ENCODE measurements at regions not wholly inside any gene's neighbourhood (a gene's known extent, or its start where the extent isn't known, plus 50 kb on each side); places are given as distances from the start of the nearest gene placed in this dataset.

DNA sequence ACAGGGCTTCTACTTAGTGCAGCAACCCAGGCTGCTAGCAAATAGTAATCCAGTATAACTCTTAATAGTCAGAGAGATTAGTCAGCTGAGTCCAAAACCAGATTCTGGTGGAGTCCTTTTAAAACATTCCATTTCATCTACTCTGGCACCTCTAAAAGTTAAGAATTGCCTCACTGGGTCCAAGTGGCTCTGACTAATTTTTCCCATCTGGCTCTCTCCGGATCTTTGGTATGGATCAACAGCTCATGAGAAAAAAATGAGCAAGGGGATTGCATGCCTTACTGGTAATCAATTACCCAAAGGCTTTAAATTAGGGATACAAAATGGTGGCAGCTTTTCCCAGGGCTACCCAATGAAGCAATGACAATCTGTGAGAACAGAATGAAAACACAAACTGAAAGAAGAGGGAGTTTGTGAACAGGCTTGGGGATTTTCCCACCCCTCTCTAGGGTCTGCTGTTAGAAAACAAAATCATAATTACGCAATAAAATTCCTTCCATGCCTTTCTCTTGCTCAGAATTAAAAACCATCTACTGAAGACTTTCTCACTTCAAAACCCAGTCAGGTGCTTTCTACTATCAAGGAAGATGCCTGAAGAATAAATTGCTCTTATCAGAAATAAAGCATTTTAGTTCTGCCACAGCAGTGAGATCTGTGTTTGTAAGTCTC, 84.6 kb upstream of the PMFBP1 start:
- DNase-seq = no peak

DNA sequence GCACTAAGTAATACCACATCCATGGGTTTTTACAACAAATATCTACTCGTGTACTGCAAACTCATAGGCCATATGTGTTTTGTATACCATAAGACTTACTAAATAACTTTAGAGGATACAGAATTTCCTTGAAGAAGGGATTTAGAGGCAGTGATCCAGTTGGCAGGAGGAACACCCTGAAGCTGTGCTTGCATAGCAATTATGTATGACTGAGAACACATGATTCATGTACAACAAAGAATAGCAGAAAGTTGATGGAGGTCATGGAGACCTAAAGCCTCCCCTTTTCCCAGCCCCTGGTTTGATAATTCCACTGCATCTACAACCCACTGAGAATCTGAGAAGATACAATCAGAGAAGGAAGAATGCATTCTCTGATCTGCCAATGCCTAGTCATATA, 83.8 kb upstream of the PMFBP1 start:
- no peak for DNase-seq

DNA sequence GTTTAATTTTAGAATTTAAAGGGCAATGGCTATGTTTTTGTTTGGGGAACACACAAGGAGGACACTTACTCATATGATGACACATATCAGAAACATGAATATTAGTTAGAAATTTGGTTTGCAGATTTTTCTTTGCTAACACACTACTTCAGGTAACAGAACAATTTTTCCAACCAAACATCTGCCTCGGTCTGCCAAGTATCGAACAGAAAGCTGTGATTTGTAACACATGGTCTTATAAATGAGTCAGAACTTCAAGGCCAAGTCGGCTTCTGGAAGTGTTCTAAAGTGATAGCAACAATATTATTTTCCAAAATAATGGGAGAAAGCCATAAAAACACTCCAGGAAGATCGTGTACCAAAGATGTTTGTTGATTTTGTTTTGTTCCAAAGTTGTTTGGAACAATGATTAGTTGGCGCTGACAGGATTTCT, 75.9 kb upstream of the PMFBP1 start:
- DNase-seq = no peak

DNA sequence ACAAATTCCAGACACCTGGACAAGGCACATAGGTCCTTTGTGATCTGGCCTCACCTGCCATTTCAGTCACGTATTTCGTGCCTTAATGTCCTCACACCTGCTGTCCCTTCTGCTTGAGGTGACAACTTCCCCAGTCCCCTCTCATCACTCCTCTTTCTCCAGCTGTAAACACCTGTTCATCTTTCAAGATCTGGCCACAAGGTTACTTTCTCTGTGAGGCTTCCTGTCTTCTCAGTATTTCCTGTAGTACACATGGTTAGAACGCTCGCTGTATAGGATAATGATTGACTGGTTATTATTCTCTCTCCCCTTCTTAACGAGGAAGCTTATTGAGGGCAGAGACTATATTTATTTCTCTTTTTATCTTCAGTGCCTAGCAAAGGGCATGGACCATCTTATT, 74.5 kb upstream of the PMFBP1 start:
- no peak for DNase-seq

DNA sequence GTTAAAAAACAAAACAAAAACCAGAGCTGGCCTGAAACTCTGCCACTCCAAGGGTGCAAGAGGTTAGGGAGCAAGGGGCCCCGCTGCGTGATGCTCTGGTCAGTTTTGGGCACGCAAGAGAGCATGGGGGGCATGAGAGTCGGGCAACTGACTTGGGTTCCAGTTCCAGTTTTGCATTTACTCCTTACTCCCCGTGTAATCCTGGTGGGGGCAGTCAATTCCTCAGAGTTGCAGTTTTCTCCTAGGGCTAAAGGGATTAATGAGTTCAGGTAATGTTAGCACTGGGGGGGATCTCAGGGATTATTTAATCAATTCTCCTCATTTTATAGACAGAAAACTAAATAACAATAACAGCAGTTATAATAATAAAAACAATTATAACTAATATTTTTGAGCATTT, 72.9 kb upstream of the PMFBP1 start:
- no peak for DNase-seq

DNA sequence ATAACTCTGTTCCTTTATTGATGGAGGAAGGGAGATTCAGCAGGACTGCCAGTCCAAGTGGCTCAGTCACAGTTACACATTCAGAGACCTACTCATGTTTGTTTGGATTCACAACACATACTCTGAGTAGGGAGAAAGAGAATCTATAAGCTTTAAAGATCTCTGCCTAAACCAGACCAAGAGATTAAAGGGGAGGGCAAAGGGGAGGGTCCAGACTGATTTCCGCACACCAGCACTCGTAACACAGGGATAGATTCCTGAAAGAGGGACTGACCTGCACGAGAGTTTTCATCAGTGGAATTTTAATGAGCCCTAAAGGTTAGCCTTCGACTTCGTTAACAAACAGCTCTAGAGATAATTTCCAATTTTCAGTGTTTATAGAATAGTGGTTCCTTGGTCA, 71.7 kb upstream of the PMFBP1 start:
- no peak for DNase-seq

DNA sequence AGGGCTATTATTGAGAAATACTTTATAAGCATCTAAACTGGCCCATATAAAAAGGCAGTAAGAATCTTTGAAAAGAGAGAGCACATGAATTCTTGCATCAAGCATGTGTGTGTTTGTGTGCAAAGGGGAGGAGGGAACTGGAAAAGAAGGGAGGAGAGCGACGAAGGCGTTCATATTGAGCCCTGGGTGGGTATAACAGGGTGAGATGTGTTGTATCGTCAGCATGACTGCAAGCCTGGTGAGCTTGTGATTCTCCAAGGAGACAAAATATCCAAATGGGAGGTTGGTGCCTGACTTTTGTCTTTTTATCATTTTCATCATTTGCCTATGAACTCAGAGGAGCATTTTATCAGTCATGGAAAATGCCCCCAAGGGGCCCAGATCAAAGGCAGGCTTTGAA, 70.8 kb upstream of the PMFBP1 start:
- DNase-seq = no peak

DNA sequence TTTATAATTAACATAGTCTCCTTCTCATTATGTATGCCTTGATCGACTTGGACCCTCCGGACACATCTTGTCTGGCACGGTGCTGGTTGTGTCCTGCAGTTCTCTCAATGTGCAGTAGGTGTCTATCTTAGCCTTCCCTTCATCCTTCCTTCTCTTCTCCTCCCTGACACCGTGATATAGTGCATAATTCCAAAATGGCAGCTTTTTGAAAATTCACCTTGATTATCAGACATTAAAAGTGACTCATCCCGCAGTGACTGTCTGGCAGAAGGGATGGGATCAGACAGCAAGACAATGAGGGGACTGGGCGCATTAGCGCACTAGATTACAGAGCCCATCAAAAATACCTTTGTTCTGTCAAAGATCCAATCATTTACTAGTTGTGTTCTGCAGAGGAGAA, 70.0 kb upstream of the PMFBP1 start:
- DNase-seq = peak in 1 of 2 donors; percentile 20

DNA sequence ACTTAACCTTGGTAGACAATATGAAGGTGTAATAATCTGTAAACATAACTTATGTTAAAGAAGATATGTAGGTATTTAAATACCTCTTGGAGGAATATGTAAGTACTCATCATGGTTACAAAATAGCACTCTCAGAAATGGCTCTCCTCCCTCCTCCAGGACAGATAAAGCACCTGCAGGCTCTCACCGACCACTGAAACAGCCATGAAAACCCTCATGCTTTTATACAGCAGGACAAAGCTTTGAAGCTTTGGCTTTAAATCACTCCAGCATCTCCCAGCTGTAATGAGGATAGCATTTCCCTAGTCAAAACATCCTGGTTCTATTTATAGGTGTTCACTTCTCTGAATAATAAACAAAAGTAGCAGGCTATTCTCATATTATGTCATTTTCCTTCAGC, 69.1 kb upstream of the PMFBP1 start:
- DNase-seq = no peak

DNA sequence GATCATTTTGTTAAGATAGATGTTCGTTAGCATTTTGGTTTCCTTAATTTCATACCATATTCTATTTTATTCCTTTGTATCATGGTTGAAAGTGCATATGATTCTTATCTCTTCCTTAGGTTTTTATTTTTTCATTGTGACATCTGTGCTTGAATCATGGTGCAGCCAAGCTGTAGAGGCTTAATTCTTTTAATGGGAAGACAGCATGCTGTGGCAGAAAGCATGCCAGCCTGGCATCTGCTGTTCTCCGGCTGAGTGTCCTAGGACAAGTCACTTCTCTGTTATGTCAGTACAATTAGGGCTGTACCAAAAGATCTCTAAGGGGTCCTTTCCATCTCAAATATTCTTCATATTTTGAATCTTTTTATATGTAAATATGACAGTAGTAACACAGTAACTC, 68.5 kb upstream of the PMFBP1 start:
- DNase-seq = no peak

DNA sequence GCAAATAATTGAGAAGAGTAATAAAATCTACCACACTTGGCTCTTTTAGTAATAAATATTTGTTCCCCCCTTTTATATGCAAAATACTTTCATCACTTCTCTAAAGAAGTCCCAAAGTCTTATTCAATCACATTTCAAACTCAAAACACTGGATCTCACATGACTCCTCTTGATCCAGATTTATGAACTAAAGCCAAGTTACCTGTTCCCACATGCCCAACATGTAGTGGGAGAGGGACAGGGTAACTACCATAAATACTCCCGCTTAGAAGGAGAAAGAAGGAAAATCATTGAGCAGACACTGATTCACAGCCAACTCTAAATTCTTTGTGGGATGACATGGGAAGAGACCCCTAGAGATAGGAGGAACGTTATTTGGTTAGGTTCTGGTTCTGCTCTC, 64.9 kb upstream of the PMFBP1 start:
- no peak for DNase-seq

DNA sequence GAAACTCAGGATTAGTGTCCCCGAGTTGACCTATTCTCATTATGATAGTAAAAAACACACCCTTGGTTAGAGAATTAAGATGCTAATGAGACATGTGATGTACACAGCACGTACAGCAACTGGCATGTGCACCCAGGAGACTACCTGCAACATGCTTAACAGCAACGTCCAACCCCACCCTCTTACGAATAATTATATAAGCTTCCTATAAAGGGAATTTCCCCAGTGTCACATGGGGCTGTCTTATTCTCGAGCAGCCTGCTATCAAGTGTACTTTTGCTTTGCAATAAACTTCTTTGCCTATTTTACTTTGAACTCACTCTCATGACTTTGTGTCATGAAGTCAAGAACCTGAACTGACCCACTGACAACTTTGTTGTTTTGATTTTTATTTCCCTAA, 62.4 kb upstream of the PMFBP1 start:
- DNase-seq = peak in 1 of 2 donors; percentile 31

DNA sequence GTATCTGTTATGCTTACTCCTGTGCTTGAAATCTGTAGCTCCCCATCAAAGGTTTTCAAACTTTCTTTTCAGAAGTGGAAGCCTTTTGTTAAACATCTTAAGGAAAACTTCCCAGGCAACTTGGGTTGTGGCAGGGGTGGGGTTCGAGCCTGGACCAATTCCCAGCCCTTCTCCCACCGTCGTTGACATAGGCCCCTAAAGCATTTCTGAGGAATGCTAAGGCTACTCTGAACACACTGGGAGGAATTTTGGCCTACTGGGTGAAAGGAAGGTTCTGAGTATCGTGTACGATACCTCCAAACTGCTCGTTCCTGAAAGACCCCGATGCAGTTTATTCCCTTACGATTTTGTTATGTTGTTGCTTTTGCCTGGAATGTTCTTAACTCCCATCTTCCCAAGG, 56.1 kb upstream of the PMFBP1 start:
- DNase-seq = no peak

DNA sequence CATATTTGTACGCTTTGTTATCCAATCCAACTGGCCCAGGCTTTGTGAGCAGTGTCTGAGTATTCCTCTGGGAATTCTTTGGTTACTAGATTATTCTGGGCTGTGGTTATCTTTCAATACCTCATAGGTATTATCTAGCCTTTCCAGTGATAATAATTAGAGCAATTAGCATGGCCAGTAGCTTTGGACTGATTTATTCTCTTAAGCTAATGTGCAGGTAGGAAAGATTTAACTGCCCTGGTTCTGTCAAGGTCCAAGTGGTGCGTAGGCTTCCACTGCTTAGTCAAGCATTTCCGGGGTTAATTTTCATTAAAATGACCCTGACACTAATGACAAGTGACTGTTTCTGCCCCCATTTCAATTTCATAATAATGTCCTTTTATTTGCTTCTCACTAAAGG, 54.2 kb upstream of the PMFBP1 start:
- DNase-seq = no peak

DNA sequence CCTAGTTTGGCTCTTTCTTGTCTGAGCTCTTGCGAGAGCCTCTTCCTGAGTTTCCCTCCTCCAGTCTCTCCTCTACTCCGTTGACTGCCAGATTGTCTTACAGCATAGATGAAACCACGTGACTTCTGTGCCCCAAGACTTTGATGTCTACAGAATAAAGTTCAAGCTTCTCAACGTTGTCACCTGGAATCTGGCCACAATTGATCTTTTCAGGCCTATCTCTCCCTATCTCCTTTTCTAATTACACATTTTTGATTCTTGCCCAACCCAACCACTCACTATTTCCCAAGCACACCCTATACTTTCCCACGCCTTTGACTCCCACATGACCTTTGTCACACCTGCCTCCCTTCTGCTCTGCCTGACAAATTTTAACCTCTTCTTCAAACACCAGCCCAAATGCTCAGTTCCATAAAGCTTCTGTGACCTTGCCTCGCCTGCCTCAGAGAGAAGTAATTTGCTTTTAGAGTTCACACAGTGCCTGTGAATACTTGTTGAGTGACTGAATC, 52.4 kb upstream of the PMFBP1 start:
- no peak for DNase-seq

DNA sequence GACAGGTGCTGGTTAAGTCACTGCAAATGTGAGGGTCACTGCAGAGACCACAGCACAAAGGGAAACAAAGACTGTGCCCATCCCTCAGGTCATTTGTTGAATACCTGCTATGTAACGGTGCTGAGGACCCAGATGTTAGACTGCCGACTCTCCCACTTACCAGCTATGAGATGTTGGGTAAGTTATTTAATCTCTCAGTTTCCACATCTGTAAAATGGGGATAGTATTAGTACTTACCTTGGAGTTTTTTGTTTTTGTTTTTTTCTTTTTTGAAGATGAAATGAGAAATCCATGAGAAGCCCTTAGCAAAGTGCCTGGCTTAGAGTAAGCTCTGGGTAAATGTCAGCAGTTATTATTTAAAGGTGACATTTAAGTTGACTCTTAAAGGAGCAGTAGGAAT, 50.5 kb upstream of the PMFBP1 start:
- no peak for DNase-seq
